ENCODE measurements at regions not wholly inside any gene's neighbourhood (a gene's known extent, or its start where the extent isn't known, plus 50 kb on each side); places are given as distances from the start of the nearest gene placed in this dataset.

DNA sequence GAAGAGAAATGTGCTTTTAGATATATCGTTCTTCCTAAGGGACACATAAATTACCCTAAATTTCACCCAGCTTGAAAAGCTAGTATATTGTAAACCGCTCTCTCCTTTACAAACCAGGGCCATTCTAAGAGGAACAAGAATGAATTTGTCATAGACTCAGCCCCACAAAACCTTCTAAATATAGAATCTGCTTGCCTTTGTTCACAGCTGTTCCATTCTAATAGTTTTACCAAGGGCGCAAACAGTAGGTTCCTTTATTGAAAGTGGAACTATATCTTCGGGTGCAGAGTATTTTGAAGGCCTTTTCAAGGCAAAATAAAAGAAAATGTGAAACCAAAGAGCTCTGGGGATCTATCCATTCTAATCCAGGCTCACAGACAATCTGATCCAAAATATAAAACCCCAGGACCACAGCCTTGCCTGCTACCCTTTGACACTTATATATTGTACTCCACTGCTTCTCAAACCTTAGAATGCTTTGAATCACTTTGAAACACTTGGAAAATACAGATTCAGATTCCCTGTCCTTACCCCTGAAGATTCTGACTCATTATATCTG lies 316.8 kb downstream of the PAX3 start:
- no peaks in the 10 kb centered on the region for H3K27me3 ChIP-seq (ENCODE audit: control insufficient read depth in 1 of 2, insufficient read depth in 2 of 2, low read length in 2 of 2)
- no TSS peak for BruUV-seq (replicated peaks)
- no peaks in the 10 kb centered on the region for H3K4me1 ChIP-seq (ENCODE audit: insufficient read depth, low read length)
- no peaks in the 10 kb centered on the region for H3K36me3 ChIP-seq (replicated peaks in 1 of 2; ENCODE audit: control insufficient read depth in 1 of 2, insufficient read depth in 2 of 2, low read length in 2 of 2)
- FAIRE-seq (no peak), DNase-seq (ENCODE audit: low spot score) (no peak), ATAC-seq (no peak)
- H4K20me1 ChIP-seq (ENCODE audit: insufficient read depth, low read length) = no peaks in the 10 kb centered on the region
- H3K9me3 ChIP-seq (ENCODE audit: low read length) = no peaks in the 10 kb centered on the region
- in situ Hi-C loops (cut with HindIII; ENCODE audit: extremely low pct_ligation_motif_present, low pct_unique_long_range_greater_than_20kb) = no loop called here
- 16% methylated on average over 4 of the region's 4 CpGs for whole genome bisulfite sequencing (ENCODE audit: low lambda C conversion rate)
- intact Hi-C loops (cut with micrococcal nuclease; ENCODE audit: unreplicated experiment) = no loop called here
- H2AFZ ChIP-seq (ENCODE audit: low read length) = no peak overlapping the region
- TF ChIP-seq, protein P1, sequence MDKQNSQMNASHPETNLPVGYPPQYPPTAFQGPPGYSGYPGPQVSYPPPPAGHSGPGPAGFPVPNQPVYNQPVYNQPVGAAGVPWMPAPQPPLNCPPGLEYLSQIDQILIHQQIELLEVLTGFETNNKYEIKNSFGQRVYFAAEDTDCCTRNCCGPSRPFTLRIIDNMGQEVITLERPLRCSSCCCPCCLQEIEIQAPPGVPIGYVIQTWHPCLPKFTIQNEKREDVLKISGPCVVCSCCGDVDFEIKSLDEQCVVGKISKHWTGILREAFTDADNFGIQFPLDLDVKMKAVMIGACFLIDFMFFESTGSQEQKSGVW (CRISPR knock-in tag; IDR thresholded peaks at IDR 0.05; ENCODE audit: borderline replicate concordance) = no peak
- TF ChIP-seq ZNF557 (CRISPR knock-in tag; IDR thresholded peaks at IDR 0.05) (no peak), ELF4 (CRISPR knock-in tag; IDR thresholded peaks at IDR 0.05; ENCODE audit: borderline replicate concordance) (no peak), MED8 (CRISPR knock-in tag; IDR thresholded peaks at IDR 0.05; ENCODE audit: insufficient replicate concordance) (no peak), SAP130 (CRISPR knock-in tag; IDR thresholded peaks at IDR 0.05; ENCODE audit: low read depth) (no peak), ZNF350 (CRISPR knock-in tag; IDR thresholded peaks at IDR 0.05; ENCODE audit: borderline replicate concordance, low read depth) (no peak), MYNN (CRISPR knock-in tag; IDR thresholded peaks at IDR 0.05; ENCODE audit: low read depth) (no peak)
- TF ChIP-seq, protein P2, sequence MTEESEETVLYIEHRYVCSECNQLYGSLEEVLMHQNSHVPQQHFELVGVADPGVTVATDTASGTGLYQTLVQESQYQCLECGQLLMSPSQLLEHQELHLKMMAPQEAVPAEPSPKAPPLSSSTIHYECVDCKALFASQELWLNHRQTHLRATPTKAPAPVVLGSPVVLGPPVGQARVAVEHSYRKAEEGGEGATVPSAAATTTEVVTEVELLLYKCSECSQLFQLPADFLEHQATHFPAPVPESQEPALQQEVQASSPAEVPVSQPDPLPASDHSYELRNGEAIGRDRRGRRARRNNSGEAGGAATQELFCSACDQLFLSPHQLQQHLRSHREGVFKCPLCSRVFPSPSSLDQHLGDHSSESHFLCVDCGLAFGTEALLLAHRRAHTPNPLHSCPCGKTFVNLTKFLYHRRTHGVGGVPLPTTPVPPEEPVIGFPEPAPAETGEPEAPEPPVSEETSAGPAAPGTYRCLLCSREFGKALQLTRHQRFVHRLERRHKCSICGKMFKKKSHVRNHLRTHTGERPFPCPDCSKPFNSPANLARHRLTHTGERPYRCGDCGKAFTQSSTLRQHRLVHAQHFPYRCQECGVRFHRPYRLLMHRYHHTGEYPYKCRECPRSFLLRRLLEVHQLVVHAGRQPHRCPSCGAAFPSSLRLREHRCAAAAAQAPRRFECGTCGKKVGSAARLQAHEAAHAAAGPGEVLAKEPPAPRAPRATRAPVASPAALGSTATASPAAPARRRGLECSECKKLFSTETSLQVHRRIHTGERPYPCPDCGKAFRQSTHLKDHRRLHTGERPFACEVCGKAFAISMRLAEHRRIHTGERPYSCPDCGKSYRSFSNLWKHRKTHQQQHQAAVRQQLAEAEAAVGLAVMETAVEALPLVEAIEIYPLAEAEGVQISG (CRISPR knock-in tag; IDR thresholded peaks at IDR 0.05) = no peak
- TF ChIP-seq, protein P3, sequence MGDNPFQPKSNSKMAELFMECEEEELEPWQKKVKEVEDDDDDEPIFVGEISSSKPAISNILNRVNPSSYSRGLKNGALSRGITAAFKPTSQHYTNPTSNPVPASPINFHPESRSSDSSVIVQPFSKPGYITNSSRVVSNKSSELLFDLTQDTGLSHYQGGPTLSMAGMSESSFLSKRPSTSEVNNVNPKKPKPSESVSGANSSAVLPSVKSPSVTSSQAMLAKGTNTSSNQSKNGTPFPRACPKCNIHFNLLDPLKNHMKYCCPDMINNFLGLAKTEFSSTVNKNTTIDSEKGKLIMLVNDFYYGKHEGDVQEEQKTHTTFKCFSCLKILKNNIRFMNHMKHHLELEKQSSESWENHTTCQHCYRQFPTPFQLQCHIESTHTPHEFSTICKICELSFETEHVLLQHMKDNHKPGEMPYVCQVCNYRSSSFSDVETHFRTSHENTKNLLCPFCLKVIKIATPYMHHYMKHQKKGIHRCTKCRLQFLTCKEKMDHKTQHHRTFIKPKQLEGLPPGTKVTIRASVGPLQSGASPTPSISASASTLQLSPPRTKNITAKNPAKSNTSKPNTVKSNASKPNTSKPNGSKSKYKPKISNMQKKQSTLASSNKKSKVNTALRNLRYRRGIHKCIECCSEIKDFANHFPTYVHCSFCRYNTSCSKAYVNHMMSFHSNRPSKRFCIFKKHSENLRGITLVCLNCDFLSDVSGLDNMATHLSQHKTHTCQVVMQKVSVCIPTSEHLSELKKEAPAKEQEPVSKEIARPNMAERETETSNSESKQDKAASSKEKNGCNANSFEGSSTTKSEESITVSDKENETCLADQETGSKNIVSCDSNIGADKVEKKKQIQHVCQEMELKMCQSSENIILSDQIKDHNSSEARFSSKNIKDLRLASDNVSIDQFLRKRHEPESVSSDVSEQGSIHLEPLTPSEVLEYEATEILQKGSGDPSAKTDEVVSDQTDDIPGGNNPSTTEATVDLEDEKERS (CRISPR knock-in tag; IDR thresholded peaks at IDR 0.05) = no peak
- H3K27ac ChIP-seq (ENCODE audit: extremely low read length, insufficient read depth, low read length) = no peak overlapping the region
- ChIA-PET CTCF (ENCODE audit: low intra/inter-chr PET ratio, low total read pairs) (no interaction called here), POLR2A (no interaction called here)
- no peak overlapping the region for H3K4me3 ChIP-seq (replicated peaks in 1 of 3; ENCODE audit: insufficient read depth in 1 of 3, low read depth in 2 of 3, low read length in 3 of 3)
- H3K79me2 ChIP-seq (ENCODE audit: insufficient read depth, low read length) = no peaks in the 10 kb centered on the region
- no peak overlapping the region for H3K9ac ChIP-seq (ENCODE audit: insufficient read depth, low read depth, low read length)
- no peak overlapping the region for H3K4me2 ChIP-seq (ENCODE audit: low read depth, low read length)

All from HepG2 (cell line).